GM04503 (cell line): ENCODE measurements at regions not wholly inside any gene's neighbourhood (a gene's known extent, or its start where the extent isn't known, plus 50 kb on each side); places are given as distances from the start of the nearest gene placed in this dataset.

ENCODE experiments used
- DNase-seq: peaks from one replicate; pipeline ENCODE4 v3.0.0-alpha.2; 2012; ENCODE audit warnings: low read depth

GRCh38 chr1:79588719-79589118 lies 582.2 kb upstream of the ADGRL4 start:
- no peak for DNase-seq

- no peak for DNase-seq
These were observed 580.7 kb upstream of the ADGRL4 start for GRCh38 chr1:79587229-79587628.

GRCh38 chr1:79585801-79586200 lies 579.3 kb upstream of the ADGRL4 start:
- no peak for DNase-seq

GRCh38 chr1:79575424-79575823 lies 568.9 kb upstream of the ADGRL4 start:
- DNase-seq = no peak

GRCh38 chr1:79568411-79568810 lies 561.9 kb upstream of the ADGRL4 start:
- DNase-seq = no peak

GRCh38 chr1:79561521-79561978 lies 555.0 kb upstream of the ADGRL4 start:
- DNase-seq = no peak

GRCh38 chr1:79556189-79556588 lies 549.7 kb upstream of the ADGRL4 start:
- DNase-seq = no peak

- no peak for DNase-seq
These were observed 548.2 kb upstream of the ADGRL4 start for GRCh38 chr1:79554688-79555087.

- no peak for DNase-seq
These were observed 544.8 kb upstream of the ADGRL4 start for GRCh38 chr1:79551321-79551720.

GRCh38 chr1:79550402-79550801 lies 543.9 kb upstream of the ADGRL4 start:
- DNase-seq = no peak

GRCh38 chr1:79549201-79549600 lies 542.7 kb upstream of the ADGRL4 start:
- no peak for DNase-seq

- no peak for DNase-seq
These were observed 541.0 kb upstream of the ADGRL4 start for GRCh38 chr1:79547514-79547913.

- no peak for DNase-seq
These were observed 536.9 kb upstream of the ADGRL4 start for GRCh38 chr1:79543394-79543793.

GRCh38 chr1:79539001-79539400 lies 532.5 kb upstream of the ADGRL4 start:
- no peak for DNase-seq

GRCh38 chr1:79532555-79532954 lies 526.0 kb upstream of the ADGRL4 start:
- DNase-seq = no peak

- DNase-seq = no peak
These were observed 525.3 kb upstream of the ADGRL4 start for GRCh38 chr1:79531790-79532189.

GRCh38 chr1:79530476-79530875 lies 523.9 kb upstream of the ADGRL4 start:
- DNase-seq = no peak

GRCh38 chr1:79530055-79530454 lies 523.5 kb upstream of the ADGRL4 start:
- no peak for DNase-seq

- DNase-seq = no peak
These were observed 517.6 kb upstream of the ADGRL4 start for GRCh38 chr1:79524126-79524525.

- no peak for DNase-seq
These were observed 512.7 kb upstream of the ADGRL4 start for GRCh38 chr1:79519084-79519760.

GRCh38 chr1:79517470-79518224 lies 511.1 kb upstream of the ADGRL4 start:
- no peak for DNase-seq

GRCh38 chr1:79507770-79508169 lies 501.2 kb upstream of the ADGRL4 start:
- no peak for DNase-seq

GRCh38 chr1:79501153-79501552 lies 494.6 kb upstream of the ADGRL4 start:
- DNase-seq = no peak

- DNase-seq = no peak
These were observed 493.0 kb upstream of the ADGRL4 start for GRCh38 chr1:79499541-79499940.
